Ascending aorta (tissue), 2 donors: ENCODE measurements at regions not wholly inside any gene's neighbourhood (a gene's known extent, or its start where the extent isn't known, plus 50 kb on each side); places are given as distances from the start of the nearest gene placed in this dataset.

Experiments used
- DNase-seq, 2 donors: peaks; one replicate each; pipeline ENCODE4 v3.0.0-alpha.2; 2019; ENCODE audit warnings: low spot score in 2 of 2
- H3K27ac ChIP-seq, 2 donors: fragments of 200-600 bp; sonication (generic); one replicate each; pipeline ENCODE4 v1.5.1; 2016 to 2017; ENCODE audit warnings: mild to moderate bottlenecking in 1 of 2
- H3K27me3 ChIP-seq: fragments of 200-600 bp; sonication (generic); one replicate; pipeline ENCODE4 v1.5.1; 2017
- H3K36me3 ChIP-seq, 2 donors: fragments of 200-600 bp; sonication (generic); one replicate each; pipeline ENCODE4 v1.5.1; 2016
- H3K4me1 ChIP-seq, 2 donors: fragments of 200-600 bp; sonication (generic); one replicate each; pipeline ENCODE4 v1.5.1; 2016 to 2017; ENCODE audit warnings: mild to moderate bottlenecking in 1 of 2
- H3K4me3 ChIP-seq, 2 donors: fragments of 200-600 bp; sonication (generic); one replicate each; pipeline ENCODE4 v1.5.1; 2016 to 2017; ENCODE audit warnings: mild to moderate bottlenecking in 1 of 2
- H3K9me3 ChIP-seq, 2 donors: fragments of 200-600 bp; sonication (generic); one replicate each; pipeline ENCODE4 v1.5.1; 2016
- CTCF ChIP-seq, 3 experiments: fragments of 200-600 bp in 2 of 3; fragments of 450-650 bp in 1 of 3; sonication (generic) in 2 of 3; IDR thresholded peaks; one replicate each; pipeline ENCODE4 v1.5.1; 2016 to 2019; ENCODE audit warnings: antibody characterized with exemption in 3 of 3, mild to moderate bottlenecking in 1 of 3, moderate library complexity in 1 of 3
- intact Hi-C: fragments of 100-400 bp; cut with DNase I; formaldehyde crosslinking; loops from one replicate; pipeline ENCODE4 v1.15.1; 2023

GRCh38 chr11:79739591-79739990 is 298.8 kb upstream of the TENM4 start:
- intact Hi-C loops = no loop called here
- Histone ChIP-seq H3K27ac (no peak overlapping the region), H3K4me1 (no peaks in the 10 kb centered on the region), H3K9me3 (no peaks in the 10 kb centered on the region), H3K27me3 (no peaks in the 10 kb centered on the region), H3K36me3 (no peaks in the 10 kb centered on the region), H3K4me3 (no peak overlapping the region)
- DNase-seq = no peak
- TF ChIP-seq CTCF (IDR thresholded peaks at IDR 0.05) = no peak

- no peaks in the 10 kb centered on the region for H3K36me3 ChIP-seq
- no peaks in the 10 kb centered on the region for H3K4me1 ChIP-seq
- H3K27me3 ChIP-seq = no peaks in the 10 kb centered on the region
- no peaks in the 10 kb centered on the region for H3K9me3 ChIP-seq
- TF ChIP-seq CTCF (IDR thresholded peaks at IDR 0.05) = no peak
- H3K27ac ChIP-seq = no peak overlapping the region
- intact Hi-C loops = no loop called here
- H3K4me3 ChIP-seq = no peak overlapping the region
- DNase-seq = no peak
Observed at GRCh38 chr11:79727221-79727620, 286.4 kb upstream of the TENM4 start.

DNA sequence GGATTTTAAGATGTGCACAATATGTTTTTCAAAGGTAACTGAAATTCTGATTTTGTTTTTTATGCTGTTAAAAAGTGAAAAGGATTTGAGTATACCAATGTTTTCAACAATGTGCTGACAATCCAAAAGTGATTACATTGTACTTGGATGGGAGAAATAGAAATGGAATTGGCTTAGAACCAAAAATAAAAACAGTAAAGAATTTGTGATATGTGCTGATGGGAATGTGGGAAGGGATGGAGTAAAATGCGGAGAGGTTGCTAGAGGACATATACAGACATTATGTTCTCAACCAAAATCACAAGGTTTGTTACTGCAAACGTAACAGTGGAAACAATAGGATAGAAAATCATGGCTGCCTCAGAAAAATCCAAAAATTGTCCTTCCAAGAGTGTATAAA is 279.3 kb upstream of the TENM4 start:
- no peaks in the 10 kb centered on the region for H3K9me3 ChIP-seq
- no peaks in the 10 kb centered on the region for H3K36me3 ChIP-seq
- TF ChIP-seq CTCF (IDR thresholded peaks at IDR 0.05) = no peak
- H3K4me1 ChIP-seq = no peaks in the 10 kb centered on the region
- DNase-seq = no peak
- no peak overlapping the region for H3K27ac ChIP-seq
- no peak overlapping the region for H3K4me3 ChIP-seq
- no peaks in the 10 kb centered on the region for H3K27me3 ChIP-seq
- intact Hi-C loops = no loop called here

DNA sequence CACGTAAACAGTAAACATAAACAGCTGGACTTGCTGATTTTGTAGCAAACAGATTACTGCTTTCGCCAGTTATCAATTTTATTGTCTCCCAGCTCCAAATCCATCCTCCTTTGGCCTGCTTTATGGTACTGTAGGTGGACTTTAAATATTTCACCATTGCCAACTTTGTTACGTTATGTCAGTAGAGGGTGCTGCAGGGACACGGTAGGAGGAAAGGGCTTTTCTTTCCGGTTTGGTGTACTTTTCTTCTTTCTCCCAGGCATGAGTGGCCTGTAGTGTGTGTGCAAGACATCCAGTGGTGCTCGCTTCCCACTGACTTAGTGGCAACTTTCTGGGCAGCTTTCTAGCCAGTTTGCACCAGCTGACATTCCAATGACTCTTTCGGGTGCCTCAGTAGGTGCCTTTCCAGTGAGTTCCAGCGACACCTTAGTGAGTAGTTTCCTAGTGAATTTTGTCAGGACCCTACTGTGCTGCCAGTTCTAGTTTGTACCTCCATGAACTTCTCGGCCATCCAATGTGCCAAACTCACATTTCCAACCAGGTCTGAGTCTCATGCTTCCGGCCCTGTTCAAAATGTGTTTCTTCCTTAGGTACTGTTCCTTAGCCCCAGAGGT is 267.6 kb upstream of the TENM4 start:
- H3K9me3 ChIP-seq = peaks cover 0 to 4% of the 10 kb centered on the region in 2 donors
- no peak overlapping the region for H3K4me3 ChIP-seq
- H3K27ac ChIP-seq = no peak overlapping the region
- intact Hi-C loops = no loop called here
- H3K27me3 ChIP-seq = no peaks in the 10 kb centered on the region
- H3K36me3 ChIP-seq = no peaks in the 10 kb centered on the region
- H3K4me1 ChIP-seq = no peaks in the 10 kb centered on the region
- TF ChIP-seq CTCF (IDR thresholded peaks at IDR 0.05) = no peak
- DNase-seq = no peak

- DNase-seq = no peak
- H3K4me1 ChIP-seq = no peaks in the 10 kb centered on the region
- TF ChIP-seq CTCF (IDR thresholded peaks at IDR 0.05) = no peak
- no peak overlapping the region for H3K27ac ChIP-seq
- no peaks in the 10 kb centered on the region for H3K27me3 ChIP-seq
- intact Hi-C loops = no loop called here
- H3K4me3 ChIP-seq = no peak overlapping the region
- H3K36me3 ChIP-seq = no peaks in the 10 kb centered on the region
- H3K9me3 ChIP-seq = peaks cover 0 to 4% of the 10 kb centered on the region in 2 donors
Observed at GRCh38 chr11:79705648-79706047, 264.8 kb upstream of the TENM4 start.

DNA sequence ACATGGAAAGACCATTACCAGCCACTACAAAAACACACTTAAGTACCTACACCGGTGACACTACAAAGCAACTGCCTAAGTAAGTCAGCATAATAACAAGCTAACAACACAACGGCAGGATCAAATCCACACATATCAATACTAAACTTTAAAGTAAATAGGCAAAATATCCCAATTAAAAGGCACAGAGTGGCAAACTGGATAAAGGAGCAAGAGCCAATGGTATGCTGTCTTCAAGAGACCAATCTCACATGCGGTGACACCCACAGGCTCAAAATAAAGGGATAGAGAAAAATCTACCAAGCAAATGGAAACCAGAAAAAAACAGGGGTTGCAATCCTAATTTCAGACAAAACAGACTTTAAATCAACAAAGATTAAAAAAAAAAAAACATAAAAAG is 261.5 kb upstream of the TENM4 start:
- H3K9me3 ChIP-seq = no peaks in the 10 kb centered on the region
- TF ChIP-seq CTCF (IDR thresholded peaks at IDR 0.05) = no peak
- no peak overlapping the region for H3K4me3 ChIP-seq
- no peak overlapping the region for H3K27ac ChIP-seq
- H3K4me1 ChIP-seq = no peaks in the 10 kb centered on the region
- H3K36me3 ChIP-seq = no peaks in the 10 kb centered on the region
- intact Hi-C loops = no loop called here
- no peak for DNase-seq
- H3K27me3 ChIP-seq = no peaks in the 10 kb centered on the region
